CD4-positive, alpha-beta T cell treated with Interleukin-15 for 1 hour (primary cell): ENCODE measurements at regions not wholly inside any gene's neighbourhood (a gene's known extent, or its start where the extent isn't known, plus 50 kb on each side); places are given as distances from the start of the nearest gene placed in this dataset.
A peak's percentile ranks its signal among the peaks of the same experiment; 100 is the strongest.
"Not testable (repeated sequence)": the region's sequence is repeated elsewhere in the genome, so short reads cannot be mapped to it uniquely, and the experiment has no call there.

Experiments used
- DNase-seq: peaks from one replicate; pipeline ENCODE4 v3.0.0-alpha.2; 2020

- no peak for DNase-seq
Observed at GRCh38 chrX:104376937-104377336, 122.2 kb upstream of the ESX1 start.

- DNase-seq: no peak
Observed at GRCh38 chrX:104372547-104372946, 117.8 kb upstream of the ESX1 start.

GRCh38 chrX:104370089-104370488 is 115.4 kb upstream of the ESX1 start:
- DNase-seq: no peak

- not testable (repeated sequence) for DNase-seq
Observed at GRCh38 chrX:104360774-104361173, 106.0 kb upstream of the ESX1 start.

GRCh38 chrX:104359124-104359523 is 104.4 kb upstream of the ESX1 start:
- no peak for DNase-seq

GRCh38 chrX:104351173-104351769 is 96.5 kb upstream of the ESX1 start:
- DNase-seq: no peak

- DNase-seq: no peak
Observed at GRCh38 chrX:104347860-104348259, 93.1 kb upstream of the ESX1 start.

GRCh38 chrX:104343428-104344129 is 88.8 kb upstream of the ESX1 start:
- peak; percentile 31 for DNase-seq

GRCh38 chrX:104342065-104342464 is 87.3 kb upstream of the ESX1 start:
- DNase-seq: no peak

GRCh38 chrX:104335756-104336155 is 81.0 kb upstream of the ESX1 start:
- no peak for DNase-seq

GRCh38 chrX:104334971-104335370 is 80.2 kb upstream of the ESX1 start:
- no peak for DNase-seq

GRCh38 chrX:104330966-104331365 is 76.2 kb upstream of the ESX1 start:
- no peak for DNase-seq

- DNase-seq: no peak
Observed at GRCh38 chrX:104329731-104330130, 75.0 kb upstream of the ESX1 start.

GRCh38 chrX:104325213-104325585 is 70.5 kb upstream of the ESX1 start:
- DNase-seq: no peak

GRCh38 chrX:104324461-104325212 is 69.9 kb upstream of the ESX1 start:
- no peak for DNase-seq

GRCh38 chrX:104319346-104319745 is 64.6 kb upstream of the ESX1 start:
- no peak for DNase-seq

GRCh38 chrX:104318330-104319009 is 63.7 kb upstream of the ESX1 start:
- no peak for DNase-seq

- no peak for DNase-seq
Observed at GRCh38 chrX:104316739-104317138, 62.0 kb upstream of the ESX1 start.

GRCh38 chrX:104315555-104315954 is 60.8 kb upstream of the ESX1 start:
- no peak for DNase-seq

GRCh38 chrX:104310657-104311254 is 56.0 kb upstream of the ESX1 start:
- no peak for DNase-seq

GRCh38 chrX:104310090-104310489 is 55.4 kb upstream of the ESX1 start:
- no peak for DNase-seq

GRCh38 chrX:104309169-104309568 is 54.4 kb upstream of the ESX1 start:
- no peak for DNase-seq

- DNase-seq: no peak
Observed at GRCh38 chrX:104307341-104307740, 52.6 kb upstream of the ESX1 start.
